Endodermal cell (in vitro differentiated cells): ENCODE measurements at regions not wholly inside any gene's neighbourhood (a gene's known extent, or its start where the extent isn't known, plus 50 kb on each side); places are given as distances from the start of the nearest gene placed in this dataset.

Experiments
- DNase-seq: peaks from one replicate; pipeline ENCODE4 v3.0.0-alpha.2; 2017
- H3K27ac ChIP-seq: 2 replicates; pipeline ENCODE4 v1.5.1; 2013; ENCODE audit warnings: mild to moderate bottlenecking, low read depth, low read length, moderate library complexity
- H3K27me3 ChIP-seq: 2 replicates; pipeline ENCODE4 v1.6.1; 2013; ENCODE audit warnings: mild to moderate bottlenecking, low read length, moderate library complexity; ENCODE audit not compliant: insufficient read depth, control insufficient read depth, poor library complexity, severe bottlenecking
- H3K36me3 ChIP-seq: 2 replicates; pipeline ENCODE4 v1.7.0; 2013; ENCODE audit warnings: mild to moderate bottlenecking, low read length, moderate library complexity; ENCODE audit not compliant: control insufficient read depth, insufficient read depth
- H3K4me1 ChIP-seq: one replicate; pipeline ENCODE4 v1.7.0; 2013; ENCODE audit warnings: low read length; ENCODE audit not compliant: control insufficient read depth, insufficient read depth
- H3K4me3 ChIP-seq: 2 replicates; pipeline ENCODE4 v1.5.1; 2013; ENCODE audit warnings: mild to moderate bottlenecking, low read length, moderate library complexity
- H3K9ac ChIP-seq: 2 replicates; pipeline ENCODE4 v1.6.1; 2013; ENCODE audit warnings: mild to moderate bottlenecking, low read length, moderate library complexity; ENCODE audit not compliant: poor library complexity, severe bottlenecking; ENCODE audit errors: extremely low read depth
- H3K9me3 ChIP-seq: 2 replicates; pipeline ENCODE4 v1.6.1; 2013; ENCODE audit warnings: mild to moderate bottlenecking, low read length, moderate library complexity; ENCODE audit not compliant: control insufficient read depth
- H3K27ac Mint-ChIP-seq: 2 replicates; pipeline ENCODE4 v1.8.0; 2020; ENCODE audit warnings: mixed read lengths
- H3K27me3 Mint-ChIP-seq: 2 replicates; pipeline ENCODE4 v1.8.0; 2021; ENCODE audit warnings: mild to moderate bottlenecking, mixed read lengths; ENCODE audit not compliant: insufficient read depth
- H3K36me3 Mint-ChIP-seq: 2 replicates; pipeline ENCODE4 v1.8.0; 2020; ENCODE audit warnings: low read depth, mixed read lengths
- H3K4me1 Mint-ChIP-seq: 2 replicates; pipeline ENCODE4 v1.8.0; 2020; ENCODE audit warnings: mixed read lengths
- H3K4me3 Mint-ChIP-seq: 2 replicates; pipeline ENCODE4 v1.8.0; 2020; ENCODE audit warnings: mild to moderate bottlenecking, moderate library complexity, mixed read lengths
- H3K9me3 Mint-ChIP-seq: 2 replicates; pipeline ENCODE4 v1.8.0; 2020; ENCODE audit warnings: mild to moderate bottlenecking, mixed read lengths
- CTCF ChIP-seq: fragments of 200-600 bp; sonication (generic); conservative IDR thresholded peaks from 2 replicates; pipeline ENCODE4 v1.5.0; 2021; ENCODE audit warnings: antibody characterized with exemption, mild to moderate bottlenecking
- WGBS, 2 experiments: methylation state at CpG; one replicate each; pipeline versions ENCODE4 v1.1.5 to v1.1.7; 2013; ENCODE audit warnings: missing lambda C conversion rate in 2 of 2, mixed read lengths in 1 of 2; ENCODE audit not compliant: insufficient coverage in 1 of 2, insufficient read length in 1 of 2; 5-methylcytosine and 5-hydroxymethylcytosine counted together

- no peaks in the 10 kb centered on the region for H3K4me1 ChIP-seq
- H3K9me3 ChIP-seq: peaks cover 9% of the 10 kb centered on the region
- H3K4me1 Mint-ChIP-seq: peaks cover 1% of the 10 kb centered on the region
- H3K4me3 ChIP-seq: no peak overlapping the region
- H3K4me3 Mint-ChIP-seq: no peak overlapping the region
- peak; percentile 35 for DNase-seq
- H3K27ac Mint-ChIP-seq: no peak overlapping the region
- H3K27ac ChIP-seq: no peak overlapping the region
- no peaks in the 10 kb centered on the region for H3K36me3 Mint-ChIP-seq
- 86 to 90% methylated on average over 4 to 6 of the region's 6 CpGs for WGBS, 2 experiments
- peaks cover 11% of the 10 kb centered on the region for H3K27me3 Mint-ChIP-seq
- TF ChIP-seq CTCF: no peak
- no peak overlapping the region for H3K9ac ChIP-seq
- H3K27me3 ChIP-seq: no peaks in the 10 kb centered on the region
- H3K36me3 ChIP-seq: no peaks in the 10 kb centered on the region
- H3K9me3 Mint-ChIP-seq: peaks cover 12% of the 10 kb centered on the region
Observed at GRCh38 chr5:135207866-135208265, 173.8 kb upstream of the PITX1 start.

- Mint-ChIP-seq H3K36me3 (no peaks in the 10 kb centered on the region), H3K27me3 (peaks cover 8% of the 10 kb centered on the region), H3K9me3 (peaks cover 22% of the 10 kb centered on the region), H3K27ac (no peak overlapping the region), H3K4me1 (peaks cover 1% of the 10 kb centered on the region), H3K4me3 (no peak overlapping the region)
- peak; percentile 32 for DNase-seq
- H3K36me3 ChIP-seq: no peaks in the 10 kb centered on the region
- no peaks in the 10 kb centered on the region for H3K27me3 ChIP-seq
- no peak overlapping the region for H3K27ac ChIP-seq
- no peak for TF ChIP-seq CTCF
- H3K9me3 ChIP-seq: peaks cover 19% of the 10 kb centered on the region
- no peaks in the 10 kb centered on the region for H3K4me1 ChIP-seq
- no peak overlapping the region for H3K4me3 ChIP-seq
- WGBS, 2 experiments: 92% methylated on average over 3 of the region's 3 CpGs; no CpG with 5 or more reads in 1 of the 2 experiments
- H3K9ac ChIP-seq: no peak overlapping the region
Observed at GRCh38 chr5:135206862-135207261, 172.8 kb upstream of the PITX1 start.

- Histone ChIP-seq H3K27me3 (no peaks in the 10 kb centered on the region), H3K4me1 (no peaks in the 10 kb centered on the region), H3K9me3 (peaks cover 20% of the 10 kb centered on the region), H3K27ac (no peak overlapping the region), H3K4me3 (no peak overlapping the region), H3K36me3 (no peaks in the 10 kb centered on the region), H3K9ac (no peak overlapping the region)
- H3K4me1 Mint-ChIP-seq: peaks cover 1% of the 10 kb centered on the region
- peaks cover 22% of the 10 kb centered on the region for H3K9me3 Mint-ChIP-seq
- no peak overlapping the region for H3K4me3 Mint-ChIP-seq
- no peak for TF ChIP-seq CTCF
- peak; percentile 33 for DNase-seq
- 92% methylated on average over 3 of the region's 3 CpGs; no CpG with 5 or more reads in 1 of the 2 experiments for WGBS, 2 experiments
- no peaks in the 10 kb centered on the region for H3K27me3 Mint-ChIP-seq
- H3K36me3 Mint-ChIP-seq: no peaks in the 10 kb centered on the region
- no peak overlapping the region for H3K27ac Mint-ChIP-seq
Observed at GRCh38 chr5:135205632-135206349, 171.8 kb upstream of the PITX1 start.
